Upper lobe of right lung (tissue), 1 donor: ENCODE measurements at regions not wholly inside any gene's neighbourhood (a gene's known extent, or its start where the extent isn't known, plus 50 kb on each side); places are given as distances from the start of the nearest gene placed in this dataset.
A peak's percentile ranks its signal among the peaks of the same experiment; 100 is the strongest.
"Not testable (repeated sequence)": the region's sequence is repeated elsewhere in the genome, so short reads cannot be mapped to it uniquely, and the experiment has no call there.

Experiments
- ATAC-seq: fragments of 200-7000 bp; cut with Tn5 transposase; one replicate; pipeline ENCODE4 v1.9.1; 2020; ENCODE audit warnings: mild to moderate bottlenecking, moderate library complexity
- DNase-seq: peaks from one replicate; pipeline ENCODE4 v3.0.0-alpha.2; 2020
- H3K27ac ChIP-seq: fragments of 200-600 bp; one replicate; pipeline ENCODE4 v1.8.0; 2022
- H3K27me3 ChIP-seq: fragments of 200-600 bp; one replicate; pipeline ENCODE4 v1.8.0; 2022; ENCODE audit warnings: mild to moderate bottlenecking
- H3K36me3 ChIP-seq: fragments of 200-600 bp; one replicate; pipeline ENCODE4 v1.8.0; 2022
- H3K4me1 ChIP-seq: fragments of 200-600 bp; one replicate; pipeline ENCODE4 v1.8.0; 2022
- H3K4me3 ChIP-seq: fragments of 200-600 bp; one replicate; pipeline ENCODE4 v1.8.0; 2022; ENCODE audit warnings: mild to moderate bottlenecking
- H3K9me3 ChIP-seq: fragments of 200-600 bp; one replicate; pipeline ENCODE4 v1.8.0; 2022
- CTCF ChIP-seq: fragments of 200-600 bp; IDR thresholded peaks from one replicate; pipeline ENCODE4 v1.8.0; 2022; ENCODE audit warnings: antibody characterized with exemption
- intact Hi-C: fragments of 100-400 bp; cut with DNase I; formaldehyde crosslinking; loops from one replicate; pipeline ENCODE4 v1.11.0; 2022
- donor health status: DM: no; HTN: yes; CAD: no; lungs with severe emphysema.

DNA sequence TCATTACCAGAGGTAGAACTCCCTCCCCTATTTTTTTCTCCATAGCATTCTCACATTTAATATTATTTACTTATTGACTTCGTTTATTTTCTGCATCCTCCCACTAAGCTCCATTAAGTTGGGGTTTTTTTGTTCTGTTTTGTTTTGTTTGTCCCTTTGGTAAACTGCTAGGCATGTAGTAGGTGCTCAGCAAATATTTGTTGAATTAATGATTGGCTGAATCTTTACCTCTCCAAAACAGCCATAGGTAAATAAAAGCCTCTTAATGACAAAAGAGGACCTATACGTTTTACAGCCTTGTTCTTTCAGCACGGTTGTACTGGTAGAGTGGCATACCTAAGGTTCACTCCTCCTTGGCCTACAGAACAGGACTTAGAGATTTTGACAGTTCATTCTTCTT lies 52.0 kb downstream of the PRORP start:
- no peak for TF ChIP-seq CTCF
- DNase-seq (no peak), ATAC-seq (no peak)
- intact Hi-C loops, result no loop called here
- Histone ChIP-seq H3K27ac (no peak overlapping the region), H3K27me3 (no peaks in the 10 kb centered on the region), H3K4me1 (no peaks in the 10 kb centered on the region), H3K9me3 (no peaks in the 10 kb centered on the region), H3K36me3 (peaks cover 7% of the 10 kb centered on the region), H3K4me3 (no peak overlapping the region)

GRCh38 chr14:35180179-35180578 lies 57.8 kb downstream of the PRORP start:
- Histone ChIP-seq H3K4me3 (no peak overlapping the region), H3K4me1 (no peaks in the 10 kb centered on the region), H3K36me3 (no peaks in the 10 kb centered on the region), H3K9me3 (no peaks in the 10 kb centered on the region), H3K27me3 (no peaks in the 10 kb centered on the region), H3K27ac (no peak overlapping the region)
- intact Hi-C loops, result no loop called here
- DNase-seq, result no peak
- no peak for ATAC-seq
- TF ChIP-seq CTCF, result no peak

- H3K4me3 ChIP-seq, intact Hi-C loops, H3K9me3 ChIP-seq, DNase-seq, H3K4me1 ChIP-seq, H3K27ac ChIP-seq, H3K36me3 ChIP-seq, H3K27me3 ChIP-seq, ATAC-seq: not testable (repeated sequence)
These were observed 62.5 kb downstream of the PRORP start for GRCh38 chr14:35184891-35185290.

DNA sequence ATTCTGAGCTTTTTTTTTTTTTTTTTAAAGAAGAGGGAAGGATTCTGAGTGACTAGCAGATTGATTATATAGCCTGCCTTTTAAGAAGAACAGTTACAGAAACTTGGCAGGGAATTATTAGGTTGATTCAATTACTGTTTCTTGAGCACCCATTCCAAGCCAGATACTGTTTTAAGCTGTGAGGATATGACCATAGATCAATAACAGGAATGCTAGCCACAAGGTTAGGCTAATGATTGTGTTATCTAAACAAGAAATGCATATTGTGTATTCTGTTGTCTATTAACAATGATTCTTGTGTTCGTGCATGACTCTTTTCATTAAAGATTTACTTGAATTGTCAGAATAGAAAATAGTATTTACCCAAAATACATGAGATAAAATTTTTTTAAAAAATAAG lies 67.1 kb downstream of the PRORP start:
- no peak for TF ChIP-seq CTCF
- ATAC-seq, result no peak
- intact Hi-C loops, result no loop called here
- Histone ChIP-seq H3K4me3 (no peak overlapping the region), H3K9me3 (no peaks in the 10 kb centered on the region), H3K36me3 (no peaks in the 10 kb centered on the region), H3K27me3 (no peaks in the 10 kb centered on the region), H3K4me1 (no peaks in the 10 kb centered on the region), H3K27ac (no peak overlapping the region)
- DNase-seq, result no peak

GRCh38 chr14:35193161-35193560 lies 70.8 kb downstream of the PRORP start:
- no peaks in the 10 kb centered on the region for H3K9me3 ChIP-seq
- ATAC-seq (no peak), DNase-seq (no peak)
- no peaks in the 10 kb centered on the region for H3K27me3 ChIP-seq
- TF ChIP-seq CTCF, result no peak
- no peaks in the 10 kb centered on the region for H3K36me3 ChIP-seq
- intact Hi-C loops, result no loop called here
- H3K4me3 ChIP-seq, result no peak overlapping the region
- H3K27ac ChIP-seq, result no peak overlapping the region
- peaks cover 9% of the 10 kb centered on the region for H3K4me1 ChIP-seq

GRCh38 chr14:35194183-35194582 lies 71.8 kb downstream of the PRORP start:
- intact Hi-C loops, H3K4me3 ChIP-seq, H3K27ac ChIP-seq, H3K36me3 ChIP-seq, H3K4me1 ChIP-seq, ATAC-seq, H3K27me3 ChIP-seq, H3K9me3 ChIP-seq, DNase-seq: not testable (repeated sequence)

DNA sequence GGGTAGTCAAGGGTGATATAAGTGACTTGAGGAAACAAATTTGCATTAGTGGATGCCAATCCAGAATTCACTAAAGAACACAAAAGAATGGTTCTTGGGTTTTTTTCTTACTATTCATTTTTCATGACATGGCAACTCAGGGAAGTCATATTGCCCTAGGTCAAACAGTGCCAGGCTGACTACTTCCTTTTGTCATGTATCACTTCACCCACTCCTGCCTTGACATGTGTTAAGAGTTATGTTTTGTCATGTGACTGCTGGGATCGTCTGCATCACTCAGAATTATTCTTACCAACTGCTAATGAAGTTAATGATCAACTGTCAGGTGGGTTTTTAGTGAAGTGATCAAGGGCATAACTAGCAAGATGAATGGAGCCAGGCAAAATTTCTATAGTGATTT lies 74.2 kb downstream of the PRORP start:
- no peaks in the 10 kb centered on the region for H3K36me3 ChIP-seq
- no peak for TF ChIP-seq CTCF
- ATAC-seq (peak; percentile 68), DNase-seq (no peak)
- no peak overlapping the region for H3K4me3 ChIP-seq
- H3K4me1 ChIP-seq, result peaks cover 14% of the 10 kb centered on the region
- no peaks in the 10 kb centered on the region for H3K27me3 ChIP-seq
- intact Hi-C loops, result no loop called here
- no peak overlapping the region for H3K27ac ChIP-seq
- no peaks in the 10 kb centered on the region for H3K9me3 ChIP-seq
